ENCODE measurements at regions not wholly inside any gene's neighbourhood (a gene's known extent, or its start where the extent isn't known, plus 50 kb on each side); places are given as distances from the start of the nearest gene placed in this dataset.
"Not testable (repeated sequence)": the region's sequence is repeated elsewhere in the genome, so short reads cannot be mapped to it uniquely, and the experiment has no call there.

DNA sequence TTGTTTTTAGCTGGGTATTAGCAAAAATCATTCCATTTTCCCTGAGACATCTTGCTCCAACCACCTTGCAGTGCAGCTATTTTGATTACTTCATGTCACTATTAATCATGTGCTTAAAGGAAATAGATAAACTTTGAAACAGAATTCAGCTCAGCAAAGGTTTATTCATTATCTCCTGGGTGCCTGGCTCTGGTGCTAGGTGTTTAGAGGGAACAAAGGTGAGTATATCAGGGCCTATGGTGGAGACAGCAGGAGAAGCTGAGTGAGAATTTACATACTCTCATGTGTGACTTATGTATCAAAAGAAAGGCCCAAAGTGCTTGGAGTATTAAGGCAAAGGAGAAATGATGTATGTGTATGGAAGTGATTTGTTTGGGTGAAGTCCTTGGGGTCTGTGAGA, 63.8 kb upstream of the BMP2 start:
- Histone ChIP-seq H3K4me3 (ENCODE audit: low read length in 3 of 3) (no peak overlapping the region), H3K27ac (ENCODE audit: low read depth, low read length) (peak overlapping the region; percentile 32), H3K27me3 (ENCODE audit: control insufficient read depth in 3 of 3, insufficient read depth in 3 of 3, low read length in 3 of 3) (no peaks in the 10 kb centered on the region), H3K9ac (ENCODE audit: low read depth in 1 of 3, low read length in 3 of 3) (no peak overlapping the region), H3K36me3 (ENCODE audit: control insufficient read depth in 3 of 3, insufficient read depth in 3 of 3, low read length in 3 of 3) (no peaks in the 10 kb centered on the region), H3K4me1 (ENCODE audit: control insufficient read depth in 3 of 3, insufficient read depth in 3 of 3, low read length in 3 of 3) (peaks cover 7 to 17% (median 8%) of the 10 kb centered on the region in 3 donors), H3K9me3 (ENCODE audit: control insufficient read depth in 3 of 3, low read length in 3 of 3) (no peaks in the 10 kb centered on the region)

DNA sequence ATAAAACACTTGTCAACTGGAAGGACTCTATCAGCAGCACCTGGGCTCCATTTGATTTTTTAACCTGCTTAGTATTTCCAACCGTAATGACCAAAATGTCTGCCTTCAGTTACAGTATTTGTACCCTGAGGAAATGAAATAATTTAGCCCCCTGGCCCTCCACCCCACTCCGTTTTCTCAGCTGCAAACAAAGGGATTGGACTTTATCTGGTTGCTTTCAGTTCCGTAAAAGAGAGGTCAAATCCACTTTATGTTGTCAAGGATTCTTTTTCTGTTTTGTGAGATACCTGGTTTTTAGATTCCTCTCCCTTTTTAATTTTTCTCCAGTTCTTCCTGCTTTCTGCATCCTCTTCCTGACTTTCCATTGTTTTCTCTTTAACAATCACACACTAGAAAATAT, 64.4 kb upstream of the BMP2 start:
- Histone ChIP-seq H3K9ac (ENCODE audit: low read depth in 1 of 3, low read length in 3 of 3) (no peak overlapping the region), H3K4me1 (ENCODE audit: control insufficient read depth in 3 of 3, insufficient read depth in 3 of 3, low read length in 3 of 3) (peaks cover 3 to 12% (median 7%) of the 10 kb centered on the region in 3 donors), H3K9me3 (ENCODE audit: control insufficient read depth in 3 of 3, low read length in 3 of 3) (no peaks in the 10 kb centered on the region), H3K27ac (ENCODE audit: low read depth, low read length) (no peak overlapping the region), H3K27me3 (ENCODE audit: control insufficient read depth in 3 of 3, insufficient read depth in 3 of 3, low read length in 3 of 3) (no peaks in the 10 kb centered on the region), H3K4me3 (ENCODE audit: low read length in 3 of 3) (no peak overlapping the region), H3K36me3 (ENCODE audit: control insufficient read depth in 3 of 3, insufficient read depth in 3 of 3, low read length in 3 of 3) (no peaks in the 10 kb centered on the region)

DNA sequence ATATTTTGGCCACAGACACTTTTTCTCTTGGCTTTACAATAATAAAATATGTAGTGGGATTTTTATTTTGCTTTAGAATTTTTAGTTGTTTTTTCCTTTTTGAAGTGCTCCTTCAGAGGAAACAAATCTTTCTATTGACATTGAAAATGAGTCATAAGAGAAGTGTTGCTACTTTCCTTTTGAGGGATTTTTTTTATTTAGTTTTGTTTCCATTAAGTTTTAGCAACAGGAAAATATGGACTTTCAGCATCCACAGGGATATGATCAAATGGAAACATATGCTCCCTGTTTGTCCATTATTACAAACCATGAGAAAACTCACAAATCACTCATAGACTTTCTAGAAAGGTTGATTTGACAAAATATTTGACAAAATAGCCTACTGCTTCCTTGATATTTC, 65.3 kb upstream of the BMP2 start:
- Histone ChIP-seq H3K4me3 (ENCODE audit: low read length in 3 of 3) (no peak overlapping the region), H3K27ac (ENCODE audit: low read depth, low read length) (no peak overlapping the region), H3K27me3 (ENCODE audit: control insufficient read depth in 3 of 3, insufficient read depth in 3 of 3, low read length in 3 of 3) (no peaks in the 10 kb centered on the region), H3K9me3 (ENCODE audit: control insufficient read depth in 3 of 3, low read length in 3 of 3) (no peaks in the 10 kb centered on the region), H3K36me3 (ENCODE audit: control insufficient read depth in 3 of 3, insufficient read depth in 3 of 3, low read length in 3 of 3) (no peaks in the 10 kb centered on the region), H3K9ac (ENCODE audit: low read depth in 1 of 3, low read length in 3 of 3) (no peak overlapping the region), H3K4me1 (ENCODE audit: control insufficient read depth in 3 of 3, insufficient read depth in 3 of 3, low read length in 3 of 3) (peaks cover 3 to 11% (median 7%) of the 10 kb centered on the region in 3 donors)

DNA sequence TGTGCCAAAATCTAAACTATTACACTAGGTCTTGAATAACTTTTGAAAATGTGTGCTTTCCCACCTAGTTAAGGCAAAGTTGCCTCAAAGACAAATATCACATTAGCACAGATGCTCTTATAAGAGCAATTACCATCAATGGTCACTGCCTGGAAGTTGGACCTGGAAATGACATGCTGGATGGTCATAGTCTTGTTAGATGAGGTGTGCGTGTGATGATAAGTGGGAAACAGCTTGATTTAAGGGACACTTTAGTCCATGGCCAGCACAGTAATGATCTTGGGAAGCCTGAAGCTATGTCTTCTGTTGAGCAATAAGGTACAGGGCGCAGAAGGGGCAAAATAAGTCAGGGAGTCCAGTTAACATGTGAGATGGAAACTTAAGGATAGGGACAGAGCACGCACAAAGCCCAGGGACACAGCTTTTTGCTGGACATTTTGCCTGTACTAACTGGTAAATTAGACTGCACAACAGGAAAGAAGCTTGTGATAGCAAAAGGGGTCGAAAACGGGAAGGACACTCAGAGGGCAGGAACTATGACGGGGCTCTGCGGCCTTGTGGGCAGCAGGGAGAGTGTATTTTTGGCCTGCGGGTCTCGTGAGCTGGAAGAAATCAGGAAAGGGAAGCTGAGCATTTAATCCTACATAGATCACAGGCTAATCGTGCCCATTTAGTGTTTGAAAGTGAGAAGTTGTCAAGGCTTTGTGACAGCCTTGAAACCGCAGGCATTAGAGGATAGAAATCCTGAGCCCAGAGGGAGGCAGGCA, 66.7 kb upstream of the BMP2 start:
- Histone ChIP-seq H3K9ac (ENCODE audit: low read depth in 1 of 3, low read length in 3 of 3) (no peak overlapping the region), H3K27ac (ENCODE audit: low read depth, low read length) (peak overlapping the region; percentile 39)

DNA sequence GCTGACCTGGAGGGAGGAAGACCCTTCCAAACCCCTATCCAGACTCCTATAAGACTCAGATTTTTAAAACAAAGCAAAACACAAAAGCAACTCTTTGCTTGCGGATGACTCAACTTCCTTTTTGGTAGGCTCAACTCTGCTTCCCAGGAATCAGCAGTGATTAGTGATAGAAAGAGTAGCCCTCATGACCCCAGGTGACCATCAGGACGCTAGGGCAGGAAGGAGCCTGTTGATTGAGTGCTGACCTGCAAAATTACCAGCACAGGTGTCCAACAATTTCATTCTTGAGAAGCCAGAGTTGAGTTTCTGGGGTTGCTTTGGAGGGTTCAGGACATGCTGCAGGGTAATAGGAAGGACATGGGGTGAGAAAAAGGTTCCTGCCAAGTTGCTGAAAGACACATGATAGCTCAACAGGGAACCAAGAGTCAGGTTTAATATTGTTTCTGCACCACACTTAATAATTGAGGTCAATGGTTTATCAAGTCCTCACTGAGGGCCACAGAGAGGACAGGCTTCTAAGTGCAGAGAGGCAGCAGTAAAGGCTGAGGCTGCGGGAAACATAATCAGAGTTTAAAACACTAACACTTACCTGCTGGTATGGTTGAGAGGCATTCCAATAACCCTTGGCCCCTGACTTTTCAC, 67.4 kb upstream of the BMP2 start:
- no peaks in the 10 kb centered on the region for H3K9me3 ChIP-seq (ENCODE audit: control insufficient read depth in 3 of 3, low read length in 3 of 3)
- no peaks in the 10 kb centered on the region for H3K27me3 ChIP-seq (ENCODE audit: control insufficient read depth in 3 of 3, insufficient read depth in 3 of 3, low read length in 3 of 3)
- H3K4me1 ChIP-seq (ENCODE audit: control insufficient read depth in 3 of 3, insufficient read depth in 3 of 3, low read length in 3 of 3): peaks cover 3 to 10% (median 7%) of the 10 kb centered on the region in 3 donors
- H3K9ac ChIP-seq (ENCODE audit: low read depth in 1 of 3, low read length in 3 of 3): no peak overlapping the region
- H3K4me3 ChIP-seq (ENCODE audit: low read length in 3 of 3): no peak overlapping the region
- H3K36me3 ChIP-seq (ENCODE audit: control insufficient read depth in 3 of 3, insufficient read depth in 3 of 3, low read length in 3 of 3): no peaks in the 10 kb centered on the region
- no peak overlapping the region for H3K27ac ChIP-seq (ENCODE audit: low read depth, low read length)

More for the DNA sequence above, 66.7 kb upstream of the BMP2 start:
- Histone ChIP-seq H3K36me3 (ENCODE audit: control insufficient read depth in 3 of 3, insufficient read depth in 3 of 3, low read length in 3 of 3) (no peaks in the 10 kb centered on the region), H3K9me3 (ENCODE audit: control insufficient read depth in 3 of 3, low read length in 3 of 3) (no peaks in the 10 kb centered on the region), H3K4me1 (ENCODE audit: control insufficient read depth in 3 of 3, insufficient read depth in 3 of 3, low read length in 3 of 3) (peaks cover 3 to 11% (median 7%) of the 10 kb centered on the region in 3 donors), H3K27me3 (ENCODE audit: control insufficient read depth in 3 of 3, insufficient read depth in 3 of 3, low read length in 3 of 3) (no peaks in the 10 kb centered on the region), H3K4me3 (ENCODE audit: low read length in 3 of 3) (no peak overlapping the region)

GRCh38 chr20:6698723-6699122, 68.8 kb upstream of the BMP2 start:
- Histone ChIP-seq H3K27me3 (ENCODE audit: control insufficient read depth in 3 of 3, insufficient read depth in 3 of 3, low read length in 3 of 3) (no peaks in the 10 kb centered on the region), H3K36me3 (ENCODE audit: control insufficient read depth in 3 of 3, insufficient read depth in 3 of 3, low read length in 3 of 3) (no peaks in the 10 kb centered on the region), H3K9ac (ENCODE audit: low read depth in 1 of 3, low read length in 3 of 3) (no peak overlapping the region), H3K9me3 (ENCODE audit: control insufficient read depth in 3 of 3, low read length in 3 of 3) (no peaks in the 10 kb centered on the region), H3K27ac (ENCODE audit: low read depth, low read length) (no peak overlapping the region), H3K4me3 (ENCODE audit: low read length in 3 of 3) (no peak overlapping the region), H3K4me1 (ENCODE audit: control insufficient read depth in 3 of 3, insufficient read depth in 3 of 3, low read length in 3 of 3) (peaks cover 0 to 7% (median under 1%) of the 10 kb centered on the region in 3 donors)

GRCh38 chr20:6698056-6698455, 69.4 kb upstream of the BMP2 start:
- H3K4me3 ChIP-seq (ENCODE audit: low read length in 3 of 3): no peak overlapping the region
- no peak overlapping the region for H3K27ac ChIP-seq (ENCODE audit: low read depth, low read length)
- H3K27me3 ChIP-seq (ENCODE audit: control insufficient read depth in 3 of 3, insufficient read depth in 3 of 3, low read length in 3 of 3): no peaks in the 10 kb centered on the region
- peaks cover 0 to 7% (median 0%) of the 10 kb centered on the region in 3 donors for H3K4me1 ChIP-seq (ENCODE audit: control insufficient read depth in 3 of 3, insufficient read depth in 3 of 3, low read length in 3 of 3)
- H3K36me3 ChIP-seq (ENCODE audit: control insufficient read depth in 3 of 3, insufficient read depth in 3 of 3, low read length in 3 of 3): no peaks in the 10 kb centered on the region
- no peak overlapping the region for H3K9ac ChIP-seq (ENCODE audit: low read depth in 1 of 3, low read length in 3 of 3)
- no peaks in the 10 kb centered on the region for H3K9me3 ChIP-seq (ENCODE audit: control insufficient read depth in 3 of 3, low read length in 3 of 3)

DNA sequence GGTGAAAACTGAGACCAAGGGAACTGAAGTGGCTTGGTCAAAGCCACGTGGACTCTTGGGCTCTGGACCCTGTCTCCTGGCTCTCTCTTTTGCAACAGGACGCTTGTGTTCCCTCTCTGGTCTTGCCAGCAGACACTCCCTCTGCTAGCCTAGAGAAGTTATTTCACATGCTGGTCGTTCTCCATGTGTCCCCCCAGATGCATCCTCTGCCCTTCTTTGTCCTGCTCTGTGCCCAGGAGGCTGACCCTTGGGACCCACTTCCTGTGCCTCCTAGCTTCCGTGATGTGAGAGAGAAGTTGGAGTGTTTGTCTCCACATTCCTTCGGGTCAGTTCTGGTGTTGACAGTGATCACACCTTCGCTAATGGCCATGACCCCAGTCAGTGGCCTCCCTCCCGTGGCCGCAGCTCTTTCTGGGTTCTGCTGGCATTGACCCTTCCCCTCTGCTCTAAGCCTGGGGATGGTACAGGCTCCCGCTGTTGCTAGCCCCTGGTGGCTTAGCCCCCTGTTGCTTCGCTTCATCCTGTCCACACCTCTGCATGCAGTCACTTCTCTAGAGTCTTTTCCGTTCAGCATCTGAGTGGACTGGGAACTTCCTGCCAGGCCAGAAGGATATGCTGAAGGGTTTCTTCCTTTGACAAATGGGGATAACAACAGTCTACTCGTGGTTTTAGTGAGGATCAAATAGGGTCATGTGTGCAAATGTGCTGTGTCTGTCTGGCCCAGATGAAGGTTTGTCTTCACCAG, 70.1 kb upstream of the BMP2 start:
- Histone ChIP-seq H3K4me1 (ENCODE audit: control insufficient read depth in 3 of 3, insufficient read depth in 3 of 3, low read length in 3 of 3) (peaks cover 0 to 7% (median 2%) of the 10 kb centered on the region in 3 donors), H3K27me3 (ENCODE audit: control insufficient read depth in 3 of 3, insufficient read depth in 3 of 3, low read length in 3 of 3) (no peaks in the 10 kb centered on the region), H3K9ac (ENCODE audit: low read depth in 1 of 3, low read length in 3 of 3) (no peak overlapping the region), H3K4me3 (ENCODE audit: low read length in 3 of 3) (no peak overlapping the region), H3K9me3 (ENCODE audit: control insufficient read depth in 3 of 3, low read length in 3 of 3) (no peaks in the 10 kb centered on the region), H3K27ac (ENCODE audit: low read depth, low read length) (no peak overlapping the region), H3K36me3 (ENCODE audit: control insufficient read depth in 3 of 3, insufficient read depth in 3 of 3, low read length in 3 of 3) (no peaks in the 10 kb centered on the region)

DNA sequence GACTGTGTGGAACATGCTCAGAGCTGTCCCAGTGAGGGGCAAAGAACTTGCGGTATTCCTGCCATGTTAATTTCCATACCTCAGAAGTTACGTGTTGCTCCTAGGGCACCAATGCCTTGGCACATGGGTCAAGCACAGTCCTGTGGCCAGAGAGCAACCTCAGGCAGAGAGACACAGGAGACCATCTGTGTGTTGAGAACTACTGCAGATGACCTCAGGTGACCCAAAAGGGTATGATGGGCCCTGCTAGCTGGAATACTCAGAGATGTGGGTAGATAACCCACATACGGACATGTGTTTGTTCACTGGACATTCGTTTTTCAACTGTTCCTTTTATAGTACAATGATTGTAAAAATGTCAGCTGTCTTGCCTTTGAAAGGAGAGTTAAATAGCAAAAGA, 71.5 kb upstream of the BMP2 start:
- H3K9ac ChIP-seq (ENCODE audit: low read depth in 1 of 3, low read length in 3 of 3): no peak overlapping the region

GRCh38 chr20:6693808-6694198, 73.7 kb upstream of the BMP2 start:
- not testable (repeated sequence) for H3K9ac ChIP-seq (ENCODE audit: low read depth in 1 of 3, low read length in 3 of 3); H3K4me3 ChIP-seq (ENCODE audit: low read length in 3 of 3); H3K27me3 ChIP-seq (ENCODE audit: control insufficient read depth in 3 of 3, insufficient read depth in 3 of 3, low read length in 3 of 3); H3K27ac ChIP-seq (ENCODE audit: low read depth, low read length); H3K36me3 ChIP-seq (ENCODE audit: control insufficient read depth in 3 of 3, insufficient read depth in 3 of 3, low read length in 3 of 3); H3K9me3 ChIP-seq (ENCODE audit: control insufficient read depth in 3 of 3, low read length in 3 of 3); H3K4me1 ChIP-seq (ENCODE audit: control insufficient read depth in 3 of 3, insufficient read depth in 3 of 3, low read length in 3 of 3)

More for the DNA sequence above, 71.5 kb upstream of the BMP2 start:
- Histone ChIP-seq H3K4me3 (ENCODE audit: low read length in 3 of 3) (no peak overlapping the region), H3K4me1 (ENCODE audit: control insufficient read depth in 3 of 3, insufficient read depth in 3 of 3, low read length in 3 of 3) (peaks cover 0 to 4% (median 2%) of the 10 kb centered on the region in 3 donors), H3K27me3 (ENCODE audit: control insufficient read depth in 3 of 3, insufficient read depth in 3 of 3, low read length in 3 of 3) (no peaks in the 10 kb centered on the region), H3K27ac (ENCODE audit: low read depth, low read length) (no peak overlapping the region), H3K36me3 (ENCODE audit: control insufficient read depth in 3 of 3, insufficient read depth in 3 of 3, low read length in 3 of 3) (no peaks in the 10 kb centered on the region), H3K9me3 (ENCODE audit: control insufficient read depth in 3 of 3, low read length in 3 of 3) (no peaks in the 10 kb centered on the region)
